ENCODE measurements at regions not wholly inside any gene's neighbourhood (a gene's known extent, or its start where the extent isn't known, plus 50 kb on each side); places are given as distances from the start of the nearest gene placed in this dataset.

DNA sequence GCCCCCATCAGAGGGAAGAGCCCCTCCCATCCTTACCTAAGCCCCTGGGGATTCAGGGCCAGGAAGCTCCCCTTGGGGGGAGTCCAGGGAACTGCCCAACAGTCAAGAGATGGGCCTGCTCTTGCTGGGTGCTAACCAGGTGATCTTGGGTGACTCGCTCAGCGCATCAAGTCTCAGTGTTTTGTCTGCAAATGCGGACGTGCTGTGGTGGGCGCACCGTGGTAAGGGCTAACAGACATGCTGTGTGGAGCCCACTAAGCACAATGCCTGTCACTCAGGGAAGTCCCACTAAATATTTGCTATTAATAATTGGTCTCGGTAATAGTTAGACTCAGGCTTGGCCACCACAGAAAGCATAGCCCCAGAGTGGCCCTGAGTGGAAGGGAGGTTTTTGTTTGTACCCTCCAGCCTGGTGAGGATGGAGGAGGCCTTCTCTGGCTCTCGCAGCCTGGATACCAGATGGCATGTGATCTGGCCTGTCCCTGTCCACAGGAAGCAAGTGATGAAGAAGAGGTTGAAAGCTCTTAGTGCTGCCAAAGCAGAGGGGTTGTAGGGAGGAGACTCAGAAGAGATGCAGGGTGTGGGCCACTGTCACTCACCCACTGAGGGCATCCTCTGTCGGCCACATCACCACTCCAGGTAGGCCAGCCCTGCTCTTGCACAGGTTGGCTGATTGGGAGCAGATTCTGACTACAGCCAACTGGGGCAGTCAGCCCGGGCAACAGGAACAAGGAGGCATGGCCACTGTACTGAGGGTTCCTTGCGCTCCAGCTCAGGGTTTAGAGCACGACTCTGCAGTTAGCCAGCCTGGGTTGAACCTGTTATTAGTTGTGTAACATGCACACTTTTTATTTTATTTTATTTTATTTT, 69.8 kb upstream of the KSR1 start:
- Histone ChIP-seq H3K4me3 (ENCODE audit: insufficient read depth, low read length) (no peak overlapping the region), H3K9me3 (ENCODE audit: low read depth, low read length) (no peaks in the 10 kb centered on the region), H3K4me2 (ENCODE audit: insufficient read depth, low read length) (no peak overlapping the region), H3K36me3 (ENCODE audit: insufficient read depth, low read length) (no peaks in the 10 kb centered on the region), H2AFZ (ENCODE audit: low read length) (no peak overlapping the region), H3K4me1 (ENCODE audit: insufficient read depth, low read length) (peaks cover 15% of the 10 kb centered on the region), H3K79me2 (ENCODE audit: insufficient read depth, low read length) (no peaks in the 10 kb centered on the region), H3K27ac (ENCODE audit: low read depth, low read length) (no peak overlapping the region), H3K27me3 (ENCODE audit: insufficient read depth, low read length) (no peaks in the 10 kb centered on the region), H4K20me1 (ENCODE audit: insufficient read depth, low read length) (no peaks in the 10 kb centered on the region)
- DNase-seq (ENCODE audit: insufficient read length, low spot score, missing footprints) = peak; percentile 38
- TF ChIP-seq, protein P1, sequence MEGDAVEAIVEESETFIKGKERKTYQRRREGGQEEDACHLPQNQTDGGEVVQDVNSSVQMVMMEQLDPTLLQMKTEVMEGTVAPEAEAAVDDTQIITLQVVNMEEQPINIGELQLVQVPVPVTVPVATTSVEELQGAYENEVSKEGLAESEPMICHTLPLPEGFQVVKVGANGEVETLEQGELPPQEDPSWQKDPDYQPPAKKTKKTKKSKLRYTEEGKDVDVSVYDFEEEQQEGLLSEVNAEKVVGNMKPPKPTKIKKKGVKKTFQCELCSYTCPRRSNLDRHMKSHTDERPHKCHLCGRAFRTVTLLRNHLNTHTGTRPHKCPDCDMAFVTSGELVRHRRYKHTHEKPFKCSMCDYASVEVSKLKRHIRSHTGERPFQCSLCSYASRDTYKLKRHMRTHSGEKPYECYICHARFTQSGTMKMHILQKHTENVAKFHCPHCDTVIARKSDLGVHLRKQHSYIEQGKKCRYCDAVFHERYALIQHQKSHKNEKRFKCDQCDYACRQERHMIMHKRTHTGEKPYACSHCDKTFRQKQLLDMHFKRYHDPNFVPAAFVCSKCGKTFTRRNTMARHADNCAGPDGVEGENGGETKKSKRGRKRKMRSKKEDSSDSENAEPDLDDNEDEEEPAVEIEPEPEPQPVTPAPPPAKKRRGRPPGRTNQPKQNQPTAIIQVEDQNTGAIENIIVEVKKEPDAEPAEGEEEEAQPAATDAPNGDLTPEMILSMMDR (IDR thresholded peaks at IDR 0.05; ENCODE audit: extremely low read depth, low read depth, low read length) = no peak

DNA sequence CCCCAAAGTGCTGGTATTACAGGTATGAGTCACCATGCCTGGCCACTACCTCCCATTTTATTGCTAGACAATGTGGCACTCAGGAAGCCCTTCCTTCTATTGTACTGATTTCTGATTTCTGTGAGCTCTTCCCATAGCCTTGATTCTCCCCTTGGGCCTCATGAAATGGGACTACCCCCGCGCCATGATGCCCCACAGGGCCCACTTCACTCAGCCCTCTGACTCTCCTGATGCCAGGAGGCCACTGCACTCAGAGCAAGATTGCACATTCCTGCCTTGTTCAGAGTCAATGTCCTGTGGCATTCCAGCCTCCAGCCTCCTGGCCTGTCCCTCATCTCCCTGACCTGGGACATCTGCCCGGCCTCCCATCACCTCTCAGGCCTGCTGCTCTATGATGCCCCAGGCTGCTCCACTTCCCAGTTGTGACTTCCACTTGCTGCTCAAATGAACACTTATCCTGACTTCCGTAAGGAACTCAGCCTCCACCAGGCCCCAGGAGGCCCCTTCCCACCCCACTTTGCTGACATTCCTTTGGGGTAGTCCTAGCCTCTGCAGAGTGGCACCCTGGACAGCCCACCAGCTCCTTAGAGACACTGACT, 66.6 kb upstream of the KSR1 start:
- no peak overlapping the region for H2AFZ ChIP-seq (ENCODE audit: low read length)
- H3K27me3 ChIP-seq (ENCODE audit: insufficient read depth, low read length) = peaks cover 5% of the 10 kb centered on the region
- H3K9me3 ChIP-seq (ENCODE audit: low read depth, low read length) = no peaks in the 10 kb centered on the region
- no peak for DNase-seq (ENCODE audit: insufficient read length, low spot score, missing footprints)
- no peak overlapping the region for H3K4me3 ChIP-seq (ENCODE audit: insufficient read depth, low read length)
- peaks cover 4% of the 10 kb centered on the region for H3K4me1 ChIP-seq (ENCODE audit: insufficient read depth, low read length)
- H3K27ac ChIP-seq (ENCODE audit: low read depth, low read length) = no peak overlapping the region
- no peak overlapping the region for H3K4me2 ChIP-seq (ENCODE audit: insufficient read depth, low read length)
- TF ChIP-seq, protein P1 (IDR thresholded peaks at IDR 0.05; ENCODE audit: extremely low read depth, low read depth, low read length) = no peak
- H3K79me2 ChIP-seq (ENCODE audit: insufficient read depth, low read length) = no peaks in the 10 kb centered on the region
- H4K20me1 ChIP-seq (ENCODE audit: insufficient read depth, low read length) = no peaks in the 10 kb centered on the region
- no peaks in the 10 kb centered on the region for H3K36me3 ChIP-seq (ENCODE audit: insufficient read depth, low read length)

DNA sequence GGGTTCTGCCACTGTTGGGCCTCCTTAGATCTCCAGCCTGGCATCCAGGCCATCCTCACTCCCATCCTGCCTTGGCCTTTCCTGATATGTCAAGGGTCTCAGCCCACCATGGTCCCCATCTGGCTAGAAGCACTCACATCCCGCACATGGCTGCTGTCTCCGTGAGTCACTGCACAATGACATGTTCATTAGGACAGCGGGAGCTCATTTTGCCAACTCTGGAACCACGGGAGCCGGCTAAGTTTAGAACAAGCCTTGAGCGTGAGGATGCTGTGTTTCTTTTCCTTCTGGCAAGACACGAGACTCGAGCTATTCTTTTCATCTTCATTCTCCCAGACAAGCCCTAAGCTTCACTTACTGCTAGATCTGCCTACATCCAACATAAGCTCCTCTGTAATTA, 65.7 kb upstream of the KSR1 start:
- no peak overlapping the region for H3K27ac ChIP-seq (ENCODE audit: low read depth, low read length)
- H2AFZ ChIP-seq (ENCODE audit: low read length) = no peak overlapping the region
- H3K27me3 ChIP-seq (ENCODE audit: insufficient read depth, low read length) = peaks cover 9% of the 10 kb centered on the region
- no peaks in the 10 kb centered on the region for H3K36me3 ChIP-seq (ENCODE audit: insufficient read depth, low read length)
- no peaks in the 10 kb centered on the region for H4K20me1 ChIP-seq (ENCODE audit: insufficient read depth, low read length)
- no peaks in the 10 kb centered on the region for H3K4me1 ChIP-seq (ENCODE audit: insufficient read depth, low read length)
- no peaks in the 10 kb centered on the region for H3K79me2 ChIP-seq (ENCODE audit: insufficient read depth, low read length)
- H3K9me3 ChIP-seq (ENCODE audit: low read depth, low read length) = peaks cover 5% of the 10 kb centered on the region
- DNase-seq (ENCODE audit: insufficient read length, low spot score, missing footprints) = no peak
- H3K4me2 ChIP-seq (ENCODE audit: insufficient read depth, low read length) = no peak overlapping the region
- H3K4me3 ChIP-seq (ENCODE audit: insufficient read depth, low read length) = no peak overlapping the region
- TF ChIP-seq, protein P1 (IDR thresholded peaks at IDR 0.05; ENCODE audit: extremely low read depth, low read depth, low read length) = no peak

DNA sequence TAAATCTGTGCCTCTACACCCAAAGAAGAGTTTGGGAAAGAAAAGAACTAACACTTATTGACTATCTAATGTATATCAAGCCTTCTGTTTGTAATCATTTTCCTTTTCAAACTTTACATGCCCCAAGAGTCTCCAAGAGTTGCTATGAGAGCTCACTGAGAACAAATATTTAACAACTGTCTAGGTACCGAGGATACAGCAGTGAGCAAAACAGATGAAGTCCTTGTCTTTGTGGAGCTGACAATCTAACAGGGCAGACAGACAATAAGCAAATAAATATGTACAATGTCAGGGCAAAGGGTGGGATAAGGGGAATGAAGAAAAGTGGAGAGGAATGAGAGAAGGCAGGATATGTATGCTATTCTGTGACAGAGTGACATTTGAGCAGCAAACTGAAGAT, 64.8 kb upstream of the KSR1 start:
- Histone ChIP-seq H3K4me3 (ENCODE audit: insufficient read depth, low read length) (no peak overlapping the region), H3K27ac (ENCODE audit: low read depth, low read length) (no peak overlapping the region), H3K79me2 (ENCODE audit: insufficient read depth, low read length) (no peaks in the 10 kb centered on the region), H3K27me3 (ENCODE audit: insufficient read depth, low read length) (peaks cover 9% of the 10 kb centered on the region), H3K36me3 (ENCODE audit: insufficient read depth, low read length) (no peaks in the 10 kb centered on the region), H3K9me3 (ENCODE audit: low read depth, low read length) (peaks cover 5% of the 10 kb centered on the region), H3K4me2 (ENCODE audit: insufficient read depth, low read length) (no peak overlapping the region), H4K20me1 (ENCODE audit: insufficient read depth, low read length) (no peaks in the 10 kb centered on the region), H2AFZ (ENCODE audit: low read length) (no peak overlapping the region), H3K4me1 (ENCODE audit: insufficient read depth, low read length) (no peaks in the 10 kb centered on the region)
- no peak for DNase-seq (ENCODE audit: insufficient read length, low spot score, missing footprints)
- TF ChIP-seq, protein P1 (IDR thresholded peaks at IDR 0.05; ENCODE audit: extremely low read depth, low read depth, low read length) = no peak

Measured in osteoblast (primary cell).